Tibial artery (tissue), 4 donors: ENCODE measurements at regions not wholly inside any gene's neighbourhood (a gene's known extent, or its start where the extent isn't known, plus 50 kb on each side); places are given as distances from the start of the nearest gene placed in this dataset.

ENCODE experiments used
- DNase-seq, 2 donors: peaks; one replicate each; pipeline ENCODE4 v3.0.0-alpha.2; 2019
- H3K27ac ChIP-seq, 2 donors: fragments of 200-600 bp; sonication (generic) in 1 of 2; 1 replicate in 1 of 2; 2 replicates in 1 of 2; pipeline ENCODE4 v1.5.1; 2018 to 2019; ENCODE audit warnings: mild to moderate bottlenecking in 1 of 2
- H3K27me3 ChIP-seq, 2 donors: fragments of 200-600 bp; sonication (generic) in 1 of 2; one replicate each; pipeline versions ENCODE4 v1.5.1 to v1.6.0; 2016 to 2019
- H3K36me3 ChIP-seq, 3 donors: fragments of 200-600 bp; sonication (generic) in 2 of 3; one replicate each; pipeline ENCODE4 v1.5.1; 2016 to 2019; ENCODE audit warnings: mild to moderate bottlenecking in 2 of 3
- H3K4me1 ChIP-seq, 4 donors: fragments of 200-600 bp; sonication (generic) in 2 of 4; 1 replicate in 3 of 4; 2 replicates in 1 of 4; pipeline ENCODE4 v1.5.1; 2016 to 2019
- H3K4me3 ChIP-seq, 2 donors: fragments of 200-600 bp; sonication (generic) in 1 of 2; 1 replicate in 1 of 2; 2 replicates in 1 of 2; pipeline ENCODE4 v1.5.1; 2018 to 2019; ENCODE audit warnings: mild to moderate bottlenecking in 2 of 2
- H3K9me3 ChIP-seq, 3 donors: fragments of 200-600 bp; sonication (generic) in 1 of 3; one replicate each; pipeline ENCODE4 v1.5.1; 2016 to 2019
- intact Hi-C: fragments of 100-400 bp; cut with DNase I; formaldehyde crosslinking; loops from one replicate; pipeline ENCODE4 v1.15.0; 2023; ENCODE audit warnings: low total_unique reads
- TF ChIP-seq, protein P1 (sequence below), 2 experiments: fragments of 200-600 bp in 1 of 2; fragments of 450-650 bp in 1 of 2; IDR thresholded peaks; one replicate each; pipeline ENCODE4 v1.5.1; 2017 to 2019; ENCODE audit warnings: antibody characterized with exemption in 2 of 2, mild to moderate bottlenecking in 1 of 2, moderate library complexity in 1 of 2

- Histone ChIP-seq H3K27me3 (no peaks in the 10 kb centered on the region), H3K36me3 (no peaks in the 10 kb centered on the region), H3K4me3 (no peak overlapping the region), H3K27ac (no peak overlapping the region), H3K4me1 (no peaks in the 10 kb centered on the region), H3K9me3 (no peaks in the 10 kb centered on the region)
- TF ChIP-seq, protein P1, sequence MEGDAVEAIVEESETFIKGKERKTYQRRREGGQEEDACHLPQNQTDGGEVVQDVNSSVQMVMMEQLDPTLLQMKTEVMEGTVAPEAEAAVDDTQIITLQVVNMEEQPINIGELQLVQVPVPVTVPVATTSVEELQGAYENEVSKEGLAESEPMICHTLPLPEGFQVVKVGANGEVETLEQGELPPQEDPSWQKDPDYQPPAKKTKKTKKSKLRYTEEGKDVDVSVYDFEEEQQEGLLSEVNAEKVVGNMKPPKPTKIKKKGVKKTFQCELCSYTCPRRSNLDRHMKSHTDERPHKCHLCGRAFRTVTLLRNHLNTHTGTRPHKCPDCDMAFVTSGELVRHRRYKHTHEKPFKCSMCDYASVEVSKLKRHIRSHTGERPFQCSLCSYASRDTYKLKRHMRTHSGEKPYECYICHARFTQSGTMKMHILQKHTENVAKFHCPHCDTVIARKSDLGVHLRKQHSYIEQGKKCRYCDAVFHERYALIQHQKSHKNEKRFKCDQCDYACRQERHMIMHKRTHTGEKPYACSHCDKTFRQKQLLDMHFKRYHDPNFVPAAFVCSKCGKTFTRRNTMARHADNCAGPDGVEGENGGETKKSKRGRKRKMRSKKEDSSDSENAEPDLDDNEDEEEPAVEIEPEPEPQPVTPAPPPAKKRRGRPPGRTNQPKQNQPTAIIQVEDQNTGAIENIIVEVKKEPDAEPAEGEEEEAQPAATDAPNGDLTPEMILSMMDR (IDR thresholded peaks at IDR 0.05), result no peak
- intact Hi-C loops, result no loop called here
- DNase-seq, result no peak
Measured at GRCh38 chr10:81065474-81065873, 527.8 kb downstream of the SH2D4B start.

DNA sequence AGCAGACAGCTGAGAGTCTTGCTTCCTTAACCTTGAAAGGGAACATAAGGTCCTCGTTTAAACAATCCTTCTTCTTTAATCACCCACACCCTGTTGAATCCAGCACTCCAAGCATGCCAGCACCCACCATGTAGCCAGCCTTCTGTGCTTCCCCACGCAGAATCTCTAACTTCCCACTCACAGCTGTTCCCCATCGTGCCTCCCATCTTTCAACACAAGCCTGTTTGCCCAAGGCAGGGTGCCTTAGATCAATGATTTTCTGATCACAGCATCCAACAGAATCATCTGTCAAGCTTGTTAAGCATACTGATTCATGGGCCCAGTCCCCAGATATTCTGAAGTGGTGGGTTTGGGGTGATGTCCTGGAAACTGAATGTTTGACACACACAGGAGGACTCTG is 530.8 kb downstream of the SH2D4B start:
- H3K27me3 ChIP-seq, result no peaks in the 10 kb centered on the region
- intact Hi-C loops, result no loop called here

GRCh38 chr10:81071087-81071796 is 533.5 kb downstream of the SH2D4B start:
- no peaks in the 10 kb centered on the region for H3K27me3 ChIP-seq
- H3K4me1 ChIP-seq, result no peaks in the 10 kb centered on the region
- no peaks in the 10 kb centered on the region for H3K9me3 ChIP-seq
- no peak overlapping the region for H3K4me3 ChIP-seq
- TF ChIP-seq, protein P1 (IDR thresholded peaks at IDR 0.05), result no peak
- intact Hi-C loops, result no loop called here
- no peak overlapping the region for H3K27ac ChIP-seq
- DNase-seq, result no peak
- no peaks in the 10 kb centered on the region for H3K36me3 ChIP-seq

More for the DNA sequence above, 530.8 kb downstream of the SH2D4B start:
- no peak for DNase-seq
- TF ChIP-seq, protein P1 (IDR thresholded peaks at IDR 0.05), result no peak
- Histone ChIP-seq H3K9me3 (no peaks in the 10 kb centered on the region), H3K27ac (no peak overlapping the region), H3K4me1 (no peaks in the 10 kb centered on the region), H3K36me3 (no peaks in the 10 kb centered on the region), H3K4me3 (no peak overlapping the region)

DNA sequence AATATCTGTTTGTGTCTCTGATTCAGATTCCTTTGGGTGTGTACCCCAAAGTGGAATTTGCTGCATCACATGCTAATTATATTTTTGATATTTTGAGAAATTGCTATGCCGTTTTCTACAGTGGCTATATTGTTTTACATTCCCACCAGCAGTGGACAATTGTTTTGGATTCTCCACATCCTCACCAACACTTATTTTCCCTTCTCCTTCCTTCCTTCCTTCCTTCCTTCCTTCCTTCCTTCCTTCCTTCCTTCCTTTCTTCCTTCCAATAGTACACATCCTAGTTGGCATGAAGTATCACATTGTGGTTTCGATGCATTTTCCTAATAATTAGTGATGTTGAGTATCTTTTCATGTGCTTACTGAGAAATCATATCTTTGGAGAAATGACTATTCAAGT is 535.5 kb downstream of the SH2D4B start:
- DNase-seq, result no peak
- Histone ChIP-seq H3K36me3 (no peaks in the 10 kb centered on the region), H3K27me3 (no peaks in the 10 kb centered on the region), H3K4me3 (no peak overlapping the region), H3K27ac (no peak overlapping the region), H3K9me3 (no peaks in the 10 kb centered on the region), H3K4me1 (no peaks in the 10 kb centered on the region)
- TF ChIP-seq, protein P1 (IDR thresholded peaks at IDR 0.05), result no peak
- intact Hi-C loops, result no loop called here

- Histone ChIP-seq H3K36me3 (no peaks in the 10 kb centered on the region), H3K4me3 (no peak overlapping the region)
Measured at GRCh38 chr10:81081887-81082620, 544.4 kb downstream of the SH2D4B start.

More at GRCh38 chr10:81081887-81082620, 544.4 kb downstream of the SH2D4B start:
- Histone ChIP-seq H3K27ac (no peak overlapping the region), H3K4me1 (no peaks in the 10 kb centered on the region), H3K27me3 (no peaks in the 10 kb centered on the region), H3K9me3 (peaks cover 0 to 4% (median 0%) of the 10 kb centered on the region in 3 donors)
- DNase-seq, result no peak
- TF ChIP-seq, protein P1 (IDR thresholded peaks at IDR 0.05), result no peak
- intact Hi-C loops, result no loop called here
